ENCODE measurements at regions not wholly inside any gene's neighbourhood (a gene's known extent, or its start where the extent isn't known, plus 50 kb on each side); places are given as distances from the start of the nearest gene placed in this dataset.

DNA sequence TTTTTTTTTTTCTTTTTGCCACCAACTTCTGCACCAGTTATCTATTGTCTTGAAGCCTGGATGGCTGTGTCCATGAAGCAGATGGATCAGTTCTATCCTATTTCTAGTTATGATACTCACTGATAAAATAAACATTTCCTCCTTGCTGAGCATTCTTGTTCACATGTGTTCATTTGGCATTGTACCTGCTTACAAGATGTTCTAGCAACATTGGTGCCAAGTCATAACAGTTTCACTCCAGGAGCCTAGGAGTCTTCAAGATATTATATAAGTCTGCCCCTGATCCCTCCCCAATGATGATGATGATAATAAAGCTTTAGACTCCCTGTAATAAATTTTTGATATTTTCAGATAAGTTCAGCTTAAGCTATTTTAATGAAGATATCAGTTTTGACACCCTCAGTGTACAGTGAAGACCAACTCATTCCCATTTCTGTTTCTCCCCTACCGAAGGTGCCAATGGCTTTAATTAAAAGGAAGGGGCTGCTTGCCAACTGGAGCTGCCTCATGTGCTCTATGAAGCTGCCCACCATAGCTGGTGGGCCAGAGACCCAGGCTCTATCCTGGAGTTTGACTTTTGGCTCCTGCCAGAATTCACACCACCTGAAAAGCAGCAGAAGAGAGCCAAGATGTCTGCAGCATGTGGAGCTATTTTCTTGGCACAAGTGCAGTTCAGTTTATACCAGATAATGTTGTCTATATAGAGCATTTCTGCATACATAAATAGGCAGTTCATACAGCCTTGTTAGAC is 265.4 kb upstream of the TET2 start:
- TF ChIP-seq ZFP3 (CRISPR knock-in tag; IDR thresholded peaks at IDR 0.05) (no peak), RARB (CRISPR knock-in tag; IDR thresholded peaks at IDR 0.05) (no peak), TOX (CRISPR knock-in tag; IDR thresholded peaks at IDR 0.05; ENCODE audit: borderline replicate concordance) (no peak)
- ATAC-seq = no peak

DNA sequence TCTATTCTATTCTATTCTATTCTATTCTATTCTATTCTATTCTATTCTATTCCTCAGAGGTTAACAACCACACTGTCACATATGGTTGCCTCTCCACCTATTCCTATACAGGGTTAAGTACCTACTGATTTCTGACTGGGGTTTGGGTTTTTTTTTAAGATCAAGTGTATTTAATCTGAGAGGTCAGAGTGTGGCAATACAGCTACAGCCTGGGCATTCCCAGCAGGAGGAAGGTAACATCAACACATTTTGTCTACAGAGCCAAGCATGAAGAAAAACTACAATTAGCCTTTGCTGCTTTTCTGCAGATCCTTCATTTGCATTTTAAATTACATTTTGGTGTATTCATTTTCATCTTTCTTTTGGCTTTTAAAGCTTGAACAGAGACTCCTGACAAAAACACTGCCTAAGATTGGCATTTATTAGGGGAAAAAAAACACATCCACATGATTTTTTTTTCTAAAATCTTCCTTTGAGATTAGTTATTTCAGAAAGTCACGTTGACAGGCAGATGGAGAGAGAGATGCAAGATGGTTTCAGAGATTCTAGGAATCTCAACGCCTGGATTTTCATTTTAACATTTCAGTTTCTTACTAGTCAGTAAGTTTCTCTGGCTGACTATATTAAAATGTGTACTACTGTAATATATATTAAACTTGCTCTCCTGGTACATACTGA is 255.9 kb upstream of the TET2 start:
- ATAC-seq = no peak
- TF ChIP-seq TOX (CRISPR knock-in tag; IDR thresholded peaks at IDR 0.05; ENCODE audit: borderline replicate concordance) (no peak), GLIS3 (CRISPR knock-in tag; IDR thresholded peaks at IDR 0.05) (no peak)

DNA sequence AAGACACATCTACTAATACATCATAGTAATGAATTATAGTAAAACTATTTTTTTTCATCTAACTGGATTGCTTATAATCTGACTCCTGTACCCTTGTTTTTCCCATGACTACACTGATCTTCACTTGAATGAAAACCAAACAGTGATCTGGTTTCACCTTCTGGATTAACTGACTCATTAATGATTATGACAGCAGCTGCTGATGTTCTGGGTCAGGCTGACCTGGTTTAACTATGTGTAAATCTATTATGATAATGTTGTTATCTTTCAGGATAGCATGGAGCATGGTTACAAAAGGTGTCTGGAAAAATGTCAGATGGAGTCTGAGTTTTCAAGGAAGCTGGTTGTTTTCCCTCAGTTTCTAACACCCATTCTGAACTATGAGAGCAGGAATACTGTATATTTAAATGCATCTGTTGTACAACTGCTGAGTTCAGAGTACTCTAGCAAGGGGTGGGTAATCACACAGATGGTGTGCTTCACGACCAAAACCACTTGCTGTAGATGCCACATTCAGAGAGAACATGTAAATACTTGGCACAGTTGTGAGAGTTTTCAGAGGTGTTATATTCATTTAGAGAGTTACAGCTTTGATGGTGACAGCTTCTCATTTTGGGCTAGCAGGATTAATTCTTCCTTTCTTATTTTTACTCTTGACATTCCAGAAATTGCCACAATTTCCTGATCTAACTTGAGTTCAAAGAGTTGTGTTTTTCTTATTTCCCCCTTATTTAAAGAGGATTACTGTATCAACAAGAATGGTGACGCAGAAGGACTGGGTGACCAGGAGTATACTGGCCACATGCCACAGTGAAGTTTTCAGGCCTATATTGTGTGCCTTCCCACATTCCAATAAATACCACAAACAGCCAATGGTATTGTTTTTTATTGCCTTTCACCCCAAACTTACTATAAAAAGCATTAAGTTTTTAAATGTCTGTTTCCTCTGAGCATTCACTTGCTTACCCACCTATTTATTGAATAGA is 249.7 kb upstream of the TET2 start:
- peak; percentile 43; the same call in 1 of the 3 replicates for ATAC-seq

DNA sequence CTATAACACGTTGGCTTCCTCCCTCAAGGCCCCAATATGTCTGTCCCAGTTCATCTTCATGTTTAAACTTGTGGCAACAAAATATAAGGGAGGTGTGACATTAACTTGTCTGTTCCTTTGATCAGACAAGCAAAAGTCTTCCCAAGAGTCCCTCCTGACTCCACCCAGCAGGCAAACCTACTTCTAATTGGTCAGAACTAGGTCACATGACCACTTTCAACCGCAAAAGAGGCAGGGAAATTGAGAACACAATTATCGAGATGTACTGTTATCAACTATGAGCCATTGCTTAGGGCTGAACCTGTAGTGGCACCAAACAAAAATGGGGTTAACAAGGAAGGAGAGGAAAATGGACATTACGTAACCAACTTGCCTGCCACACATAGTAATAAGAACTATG is 246.8 kb upstream of the TET2 start:
- TF ChIP-seq, protein P1, sequence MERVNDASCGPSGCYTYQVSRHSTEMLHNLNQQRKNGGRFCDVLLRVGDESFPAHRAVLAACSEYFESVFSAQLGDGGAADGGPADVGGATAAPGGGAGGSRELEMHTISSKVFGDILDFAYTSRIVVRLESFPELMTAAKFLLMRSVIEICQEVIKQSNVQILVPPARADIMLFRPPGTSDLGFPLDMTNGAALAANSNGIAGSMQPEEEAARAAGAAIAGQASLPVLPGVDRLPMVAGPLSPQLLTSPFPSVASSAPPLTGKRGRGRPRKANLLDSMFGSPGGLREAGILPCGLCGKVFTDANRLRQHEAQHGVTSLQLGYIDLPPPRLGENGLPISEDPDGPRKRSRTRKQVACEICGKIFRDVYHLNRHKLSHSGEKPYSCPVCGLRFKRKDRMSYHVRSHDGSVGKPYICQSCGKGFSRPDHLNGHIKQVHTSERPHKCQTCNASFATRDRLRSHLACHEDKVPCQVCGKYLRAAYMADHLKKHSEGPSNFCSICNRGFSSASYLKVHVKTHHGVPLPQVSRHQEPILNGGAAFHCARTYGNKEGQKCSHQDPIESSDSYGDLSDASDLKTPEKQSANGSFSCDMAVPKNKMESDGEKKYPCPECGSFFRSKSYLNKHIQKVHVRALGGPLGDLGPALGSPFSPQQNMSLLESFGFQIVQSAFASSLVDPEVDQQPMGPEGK (CRISPR knock-in tag; IDR thresholded peaks at IDR 0.05; ENCODE audit: borderline replicate concordance) = no peak
- TF ChIP-seq BACH2 (CRISPR knock-in tag; IDR thresholded peaks at IDR 0.05; ENCODE audit: borderline replicate concordance) (no peak), ISL1 (CRISPR knock-in tag; IDR thresholded peaks at IDR 0.05) (no peak), RARB (CRISPR knock-in tag; IDR thresholded peaks at IDR 0.05) (no peak), SNAI2 (CRISPR knock-in tag; IDR thresholded peaks at IDR 0.05) (no peak)
- TF ChIP-seq, protein P2, sequence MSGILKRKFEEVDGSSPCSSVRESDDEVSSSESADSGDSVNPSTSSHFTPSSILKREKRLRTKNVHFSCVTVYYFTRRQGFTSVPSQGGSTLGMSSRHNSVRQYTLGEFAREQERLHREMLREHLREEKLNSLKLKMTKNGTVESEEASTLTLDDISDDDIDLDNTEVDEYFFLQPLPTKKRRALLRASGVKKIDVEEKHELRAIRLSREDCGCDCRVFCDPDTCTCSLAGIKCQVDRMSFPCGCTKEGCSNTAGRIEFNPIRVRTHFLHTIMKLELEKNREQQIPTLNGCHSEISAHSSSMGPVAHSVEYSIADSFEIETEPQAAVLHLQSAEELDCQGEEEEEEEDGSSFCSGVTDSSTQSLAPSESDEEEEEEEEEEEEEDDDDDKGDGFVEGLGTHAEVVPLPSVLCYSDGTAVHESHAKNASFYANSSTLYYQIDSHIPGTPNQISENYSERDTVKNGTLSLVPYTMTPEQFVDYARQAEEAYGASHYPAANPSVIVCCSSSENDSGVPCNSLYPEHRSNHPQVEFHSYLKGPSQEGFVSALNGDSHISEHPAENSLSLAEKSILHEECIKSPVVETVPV (CRISPR knock-in tag; IDR thresholded peaks at IDR 0.05) = no peak
- TF ChIP-seq, protein P3, sequence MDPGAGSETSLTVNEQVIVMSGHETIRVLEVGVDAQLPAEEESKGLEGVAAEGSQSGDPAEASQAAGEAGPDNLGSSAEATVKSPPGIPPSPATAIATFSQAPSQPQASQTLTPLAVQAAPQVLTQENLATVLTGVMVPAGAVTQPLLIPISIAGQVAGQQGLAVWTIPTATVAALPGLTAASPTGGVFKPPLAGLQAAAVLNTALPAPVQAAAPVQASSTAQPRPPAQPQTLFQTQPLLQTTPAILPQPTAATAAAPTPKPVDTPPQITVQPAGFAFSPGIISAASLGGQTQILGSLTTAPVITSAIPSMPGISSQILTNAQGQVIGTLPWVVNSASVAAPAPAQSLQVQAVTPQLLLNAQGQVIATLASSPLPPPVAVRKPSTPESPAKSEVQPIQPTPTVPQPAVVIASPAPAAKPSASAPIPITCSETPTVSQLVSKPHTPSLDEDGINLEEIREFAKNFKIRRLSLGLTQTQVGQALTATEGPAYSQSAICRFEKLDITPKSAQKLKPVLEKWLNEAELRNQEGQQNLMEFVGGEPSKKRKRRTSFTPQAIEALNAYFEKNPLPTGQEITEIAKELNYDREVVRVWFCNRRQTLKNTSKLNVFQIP (CRISPR knock-in tag; IDR thresholded peaks at IDR 0.05; ENCODE audit: borderline replicate concordance, low read depth) = no peak
- TF ChIP-seq, protein P4, sequence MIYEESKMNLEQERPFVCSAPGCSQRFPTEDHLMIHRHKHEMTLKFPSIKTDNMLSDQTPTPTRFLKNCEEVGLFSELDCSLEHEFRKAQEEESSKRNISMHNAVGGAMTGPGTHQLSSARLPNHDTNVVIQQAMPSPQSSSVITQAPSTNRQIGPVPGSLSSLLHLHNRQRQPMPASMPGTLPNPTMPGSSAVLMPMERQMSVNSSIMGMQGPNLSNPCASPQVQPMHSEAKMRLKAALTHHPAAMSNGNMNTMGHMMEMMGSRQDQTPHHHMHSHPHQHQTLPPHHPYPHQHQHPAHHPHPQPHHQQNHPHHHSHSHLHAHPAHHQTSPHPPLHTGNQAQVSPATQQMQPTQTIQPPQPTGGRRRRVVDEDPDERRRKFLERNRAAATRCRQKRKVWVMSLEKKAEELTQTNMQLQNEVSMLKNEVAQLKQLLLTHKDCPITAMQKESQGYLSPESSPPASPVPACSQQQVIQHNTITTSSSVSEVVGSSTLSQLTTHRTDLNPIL (CRISPR knock-in tag; IDR thresholded peaks at IDR 0.05; ENCODE audit: low read depth) = no peak
- no peak for ATAC-seq

More for the DNA sequence above, 249.7 kb upstream of the TET2 start:
- TF ChIP-seq ISL1 (CRISPR knock-in tag; IDR thresholded peaks at IDR 0.05) (no peak), ARNTL (CRISPR knock-in tag; IDR thresholded peaks at IDR 0.05; ENCODE audit: borderline replicate concordance, low read depth) (no peak), ZFP30 (CRISPR knock-in tag; IDR thresholded peaks at IDR 0.05) (no peak), ESRRG (CRISPR knock-in tag; IDR thresholded peaks at IDR 0.05) (no peak), ZNF565 (CRISPR knock-in tag; conservative IDR thresholded peaks at IDR 0.05; ENCODE audit: low read depth) (no peak), TCF4 (CRISPR knock-in tag; IDR thresholded peaks at IDR 0.05; ENCODE audit: borderline replicate concordance) (no peak), ZC3H10 (CRISPR knock-in tag; IDR thresholded peaks at IDR 0.05) (no peak), ZFP3 (CRISPR knock-in tag; IDR thresholded peaks at IDR 0.05) (no peak), PPARA (CRISPR knock-in tag; IDR thresholded peaks at IDR 0.05; ENCODE audit: borderline replicate concordance) (no peak)
- TF ChIP-seq, protein P3 (CRISPR knock-in tag; IDR thresholded peaks at IDR 0.05; ENCODE audit: borderline replicate concordance, low read depth) = no peak
- TF ChIP-seq, protein P1 (CRISPR knock-in tag; IDR thresholded peaks at IDR 0.05; ENCODE audit: borderline replicate concordance) = no peak

All from SK-N-SH treated with all-trans-retinoic acid at 6 μM for 48 hours (cell line).